RWPE1 (cell line): ENCODE measurements at regions not wholly inside any gene's neighbourhood (a gene's known extent, or its start where the extent isn't known, plus 50 kb on each side); places are given as distances from the start of the nearest gene placed in this dataset.

Experiments
- CTCF ChIA-PET: fragments of 350-600 bp; sonication (Branson Sonifier 250); formaldehyde crosslinking; extraction: SDS; loops from one replicate; lab custom pipeline; 2021; lab: Yijun Ruan, JAX
- POLR2A ChIA-PET: fragments of 400-600 bp; formaldehyde crosslinking; extraction: SDS; loops from one replicate; lab custom pipeline; 2020; ENCODE audit warnings: antibody characterized with exemption; ENCODE audit not compliant: low non-redundant PET; lab: Yijun Ruan, JAX
- DNase-seq: peaks from one replicate; pipeline ENCODE4 v3.0.0; 2012; ENCODE audit warnings: low spot score
- H3K27ac ChIP-seq: fragments of 450-650 bp; 2 replicates; pipeline ENCODE4 v1.5.1; 2017
- TF ChIP-seq, protein P1 (sequence below): fragments of 450-650 bp; conservative IDR thresholded peaks from 2 replicates; pipeline ENCODE4 v1.5.1; 2017; ENCODE audit warnings: low read depth, mild to moderate bottlenecking

DNA sequence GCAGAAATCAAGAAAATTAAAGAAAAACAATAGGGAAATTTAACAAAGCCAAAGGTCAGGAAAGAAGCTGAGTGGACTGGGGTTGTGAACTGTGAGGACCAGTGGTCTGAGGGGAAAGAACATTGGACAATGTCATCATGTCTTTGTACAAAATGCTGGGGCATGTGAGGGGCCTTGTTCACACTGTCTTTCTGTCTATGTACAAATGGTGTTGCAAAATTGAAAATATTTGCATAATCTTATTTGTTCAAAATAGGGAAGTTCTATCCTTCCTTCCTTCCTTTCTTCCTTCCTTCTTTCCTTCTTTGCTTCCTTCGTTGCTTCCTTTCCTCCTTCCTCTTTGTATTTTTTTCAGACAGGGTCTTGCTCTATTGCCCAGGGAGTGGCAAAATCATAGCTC lies 79.2 kb upstream of the SCEL start:
- POLR2A ChIA-PET: no interaction called here
- TF ChIP-seq, protein P1, sequence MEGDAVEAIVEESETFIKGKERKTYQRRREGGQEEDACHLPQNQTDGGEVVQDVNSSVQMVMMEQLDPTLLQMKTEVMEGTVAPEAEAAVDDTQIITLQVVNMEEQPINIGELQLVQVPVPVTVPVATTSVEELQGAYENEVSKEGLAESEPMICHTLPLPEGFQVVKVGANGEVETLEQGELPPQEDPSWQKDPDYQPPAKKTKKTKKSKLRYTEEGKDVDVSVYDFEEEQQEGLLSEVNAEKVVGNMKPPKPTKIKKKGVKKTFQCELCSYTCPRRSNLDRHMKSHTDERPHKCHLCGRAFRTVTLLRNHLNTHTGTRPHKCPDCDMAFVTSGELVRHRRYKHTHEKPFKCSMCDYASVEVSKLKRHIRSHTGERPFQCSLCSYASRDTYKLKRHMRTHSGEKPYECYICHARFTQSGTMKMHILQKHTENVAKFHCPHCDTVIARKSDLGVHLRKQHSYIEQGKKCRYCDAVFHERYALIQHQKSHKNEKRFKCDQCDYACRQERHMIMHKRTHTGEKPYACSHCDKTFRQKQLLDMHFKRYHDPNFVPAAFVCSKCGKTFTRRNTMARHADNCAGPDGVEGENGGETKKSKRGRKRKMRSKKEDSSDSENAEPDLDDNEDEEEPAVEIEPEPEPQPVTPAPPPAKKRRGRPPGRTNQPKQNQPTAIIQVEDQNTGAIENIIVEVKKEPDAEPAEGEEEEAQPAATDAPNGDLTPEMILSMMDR: no peak
- H3K27ac ChIP-seq: no peak overlapping the region
- CTCF ChIA-PET: interaction anchor here (0.7 to 0.8 kb wide), 2 partner anchors 22 to 212 kb away, joined by 3 read pairs; no protein-coding TSS in a partner anchor
- no peak for DNase-seq

DNA sequence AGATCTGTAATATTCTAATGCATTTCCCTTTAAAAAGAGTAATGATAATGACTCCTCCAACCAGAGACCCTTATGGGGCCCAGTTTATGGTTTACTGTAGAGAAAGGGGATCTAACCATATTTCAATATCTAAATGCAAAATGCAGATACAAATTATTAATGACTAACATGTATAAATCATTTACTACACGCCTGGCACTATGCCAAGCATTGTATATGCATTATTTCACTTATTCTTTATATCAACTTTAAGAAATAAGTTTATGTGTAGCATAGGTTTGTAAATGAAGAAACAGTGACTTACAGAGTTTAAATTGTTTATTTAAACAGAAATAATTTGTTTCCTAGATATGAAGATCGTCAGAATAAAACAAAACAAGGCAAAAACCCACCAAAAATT lies 86.2 kb upstream of the SCEL start:
- DNase-seq: no peak
- ChIA-PET CTCF (no interaction called here), POLR2A (no interaction called here)
- TF ChIP-seq, protein P1: no peak
- no peak overlapping the region for H3K27ac ChIP-seq

DNA sequence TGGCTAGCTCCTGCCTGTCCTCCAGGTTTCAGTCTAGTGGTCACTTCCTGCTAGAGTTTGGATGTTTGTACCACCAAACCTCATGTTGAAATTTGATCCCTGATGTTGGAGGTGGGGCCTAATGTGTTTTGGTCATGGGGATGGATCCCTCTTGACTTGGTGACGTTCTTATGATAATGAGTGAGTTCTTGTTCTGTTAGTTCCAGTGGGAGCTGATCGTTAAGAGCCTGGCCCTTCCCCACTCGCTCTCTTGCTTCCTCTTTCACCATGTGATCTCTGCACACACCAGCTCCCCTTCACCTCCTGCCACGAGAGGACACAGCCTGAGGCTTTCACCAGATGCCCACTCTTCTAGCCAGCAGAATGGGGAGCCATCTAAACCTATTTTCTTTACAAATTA lies 86.8 kb upstream of the SCEL start:
- ChIA-PET POLR2A (no interaction called here), CTCF (no interaction called here)

DNA sequence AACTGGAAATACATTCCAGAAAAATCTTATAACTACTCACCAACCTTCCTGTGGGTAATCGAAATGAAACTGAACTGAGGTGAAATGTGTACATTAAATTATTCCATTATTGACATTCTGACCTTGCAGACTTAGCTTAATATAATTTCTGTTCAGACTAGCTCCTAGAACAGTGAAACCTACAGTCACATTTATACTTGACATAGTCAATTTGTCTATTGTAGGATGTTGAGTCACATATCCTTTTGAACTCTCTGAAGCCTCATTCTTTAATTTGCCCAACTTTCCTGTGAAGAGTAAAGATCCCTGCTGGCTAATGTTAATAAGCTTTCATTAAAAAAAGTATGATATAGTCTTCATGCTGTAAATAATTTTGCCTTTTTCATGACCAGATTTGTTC lies 92.0 kb upstream of the SCEL start:
- CTCF ChIA-PET: no interaction called here
- TF ChIP-seq, protein P1: no peak
- POLR2A ChIA-PET: no interaction called here
- no peak overlapping the region for H3K27ac ChIP-seq
- no peak for DNase-seq

More for the DNA sequence above, 86.8 kb upstream of the SCEL start:
- DNase-seq: no peak
- H3K27ac ChIP-seq: no peak overlapping the region
- TF ChIP-seq, protein P1: no peak

DNA sequence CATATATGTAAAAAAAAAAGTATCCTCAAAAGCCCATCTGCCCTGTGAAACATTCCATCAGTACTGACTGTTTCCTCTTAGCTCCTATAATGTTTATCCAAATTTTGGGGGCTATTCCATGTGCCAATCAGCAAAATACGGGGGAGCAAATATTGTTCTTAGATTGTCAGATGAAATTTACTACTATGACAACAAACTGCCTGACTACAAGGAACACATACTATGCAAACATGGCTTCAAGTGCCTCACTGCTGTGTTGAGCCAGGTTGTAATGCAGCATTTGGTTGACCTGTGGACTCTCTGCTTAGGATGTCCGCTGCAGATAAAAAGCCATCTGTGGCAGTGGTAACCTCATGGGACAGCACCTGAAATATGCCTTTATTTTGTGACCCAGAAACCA lies 98.2 kb upstream of the SCEL start:
- TF ChIP-seq, protein P1: no peak
- H3K27ac ChIP-seq: no peak overlapping the region
- DNase-seq: no peak
- CTCF ChIA-PET: no interaction called here
- POLR2A ChIA-PET: no interaction called here

DNA sequence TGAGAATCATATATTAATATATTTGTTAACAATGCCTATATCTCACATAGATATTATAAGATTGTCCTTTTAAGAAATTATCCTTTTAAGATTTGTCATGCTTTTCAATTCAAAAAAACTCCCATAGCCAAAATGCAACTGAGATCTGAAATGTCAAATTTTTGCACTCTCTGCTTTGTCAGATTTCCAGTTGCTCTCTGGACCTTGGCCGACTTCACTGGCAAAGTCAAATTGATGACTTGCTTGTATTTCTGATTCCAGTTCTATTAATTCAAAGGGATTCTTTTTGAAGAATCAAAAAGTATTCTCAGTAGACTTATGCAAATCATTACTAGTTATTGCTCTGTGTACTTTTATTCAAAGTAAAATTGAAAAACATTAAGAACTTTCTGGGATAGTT lies 101.2 kb upstream of the SCEL start:
- ChIA-PET CTCF (interaction anchor here (0.5 to 1.5 kb wide), 2 partner anchors 44 to 669 kb away, joined by 3 read pairs; no protein-coding TSS in a partner anchor), POLR2A (no interaction called here)
- no peak overlapping the region for H3K27ac ChIP-seq
- TF ChIP-seq, protein P1: no peak
- no peak for DNase-seq

DNA sequence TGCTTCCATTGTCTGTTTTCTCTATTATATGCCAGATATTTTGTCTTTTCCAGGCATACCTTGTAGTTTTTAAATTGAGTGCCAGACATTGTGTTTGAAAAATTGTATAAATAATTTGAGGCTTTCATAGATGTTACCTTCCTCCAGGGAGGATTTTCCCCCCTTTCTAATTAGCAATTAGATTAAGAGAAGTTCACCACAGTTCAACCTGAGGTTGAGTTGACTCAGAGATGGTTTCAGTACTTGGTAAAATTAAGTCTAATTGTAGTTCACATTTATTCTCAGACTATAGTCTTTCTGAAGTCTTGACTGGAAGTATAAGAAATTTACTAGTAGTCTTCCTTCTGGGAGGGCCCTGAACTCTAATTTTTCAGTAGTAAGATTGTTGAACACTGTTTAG lies 104.1 kb upstream of the SCEL start:
- ChIA-PET CTCF (no interaction called here), POLR2A (no interaction called here)
- no peak overlapping the region for H3K27ac ChIP-seq
- no peak for DNase-seq
- TF ChIP-seq, protein P1: no peak
